ENCODE measurements at regions not wholly inside any gene's neighbourhood (a gene's known extent, or its start where the extent isn't known, plus 50 kb on each side); places are given as distances from the start of the nearest gene placed in this dataset.

GRCh38 chr6:157772820-157773219 is 50.2 kb upstream of the SNX9 start:
- no peak for DNase-seq (ENCODE audit: low spot score)

Measured in pons (tissue), 1 donor.